DND-41 (cell line): ENCODE measurements at regions not wholly inside any gene's neighbourhood (a gene's known extent, or its start where the extent isn't known, plus 50 kb on each side); places are given as distances from the start of the nearest gene placed in this dataset.

Source experiments
- EZH2 ChIP-seq: IDR thresholded peaks from 3 replicates; pipeline ENCODE4 v1.6.1; 2012; ENCODE audit warnings: borderline replicate concordance, low read depth, mild to moderate bottlenecking, moderate library complexity, low read length, inconsistent platforms; ENCODE audit not compliant: severe bottlenecking
- TF ChIP-seq, protein P1 (sequence below): IDR thresholded peaks from 2 replicates; pipeline ENCODE4 v1.5.1; 2012; ENCODE audit warnings: borderline replicate concordance, low read length, moderate library complexity, mild to moderate bottlenecking; ENCODE audit not compliant: poor library complexity, severe bottlenecking; ENCODE audit errors: extremely low read depth

DNA sequence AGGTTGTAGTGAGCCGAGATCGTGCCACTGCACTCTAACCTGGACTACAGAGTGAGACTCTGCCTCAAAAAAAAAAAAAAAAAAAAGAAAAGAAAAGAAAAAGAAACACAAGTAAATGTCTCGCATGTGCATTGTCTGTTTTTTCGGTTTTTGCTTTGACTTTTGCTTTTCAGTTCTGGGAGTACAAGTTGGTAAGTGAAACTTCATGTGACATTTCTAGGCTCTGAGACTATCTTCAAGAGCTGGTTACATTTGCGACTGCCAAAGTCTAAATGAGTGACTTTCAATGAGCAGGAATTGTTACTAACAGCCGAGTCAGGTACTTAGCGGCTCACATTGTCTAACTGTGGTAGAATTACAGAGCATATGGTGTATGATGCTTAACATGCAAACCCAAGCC is 107.0 kb upstream of the CELF2 start:
- TF ChIP-seq EZH2, result no peak
- TF ChIP-seq, protein P1, sequence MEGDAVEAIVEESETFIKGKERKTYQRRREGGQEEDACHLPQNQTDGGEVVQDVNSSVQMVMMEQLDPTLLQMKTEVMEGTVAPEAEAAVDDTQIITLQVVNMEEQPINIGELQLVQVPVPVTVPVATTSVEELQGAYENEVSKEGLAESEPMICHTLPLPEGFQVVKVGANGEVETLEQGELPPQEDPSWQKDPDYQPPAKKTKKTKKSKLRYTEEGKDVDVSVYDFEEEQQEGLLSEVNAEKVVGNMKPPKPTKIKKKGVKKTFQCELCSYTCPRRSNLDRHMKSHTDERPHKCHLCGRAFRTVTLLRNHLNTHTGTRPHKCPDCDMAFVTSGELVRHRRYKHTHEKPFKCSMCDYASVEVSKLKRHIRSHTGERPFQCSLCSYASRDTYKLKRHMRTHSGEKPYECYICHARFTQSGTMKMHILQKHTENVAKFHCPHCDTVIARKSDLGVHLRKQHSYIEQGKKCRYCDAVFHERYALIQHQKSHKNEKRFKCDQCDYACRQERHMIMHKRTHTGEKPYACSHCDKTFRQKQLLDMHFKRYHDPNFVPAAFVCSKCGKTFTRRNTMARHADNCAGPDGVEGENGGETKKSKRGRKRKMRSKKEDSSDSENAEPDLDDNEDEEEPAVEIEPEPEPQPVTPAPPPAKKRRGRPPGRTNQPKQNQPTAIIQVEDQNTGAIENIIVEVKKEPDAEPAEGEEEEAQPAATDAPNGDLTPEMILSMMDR, result no peak
